IMR-90 (cell line): ENCODE measurements at regions not wholly inside any gene's neighbourhood (a gene's known extent, or its start where the extent isn't known, plus 50 kb on each side); places are given as distances from the start of the nearest gene placed in this dataset.

Source experiments
- ATAC-seq: fragments of 200-7000 bp; cut with Tn5 transposase; 2 replicates; pipeline ENCODE4 v1.9.1; 2020; ENCODE audit warnings: low read depth, mild to moderate bottlenecking, moderate library complexity
- BruUV-seq: library from RNA; stranded (reverse); fragments of 400-500 nt; replicated peaks from 2 replicates; lab custom pipeline; 2021; lab: Mats Ljungman, UMichigan
- CTCF ChIA-PET: fragments of 300-600 bp; formaldehyde crosslinking; extraction: SDS; loops from one replicate; lab custom pipeline; 2021; ENCODE audit warnings: antibody characterized with exemption; lab: Yijun Ruan, JAX
- POLR2A ChIA-PET: fragments of 300-600 bp; sonication (Branson Sonifier 250); formaldehyde crosslinking; loops from one replicate; lab custom pipeline; 2022; ENCODE audit warnings: antibody characterized with exemption; ENCODE audit not compliant: unreplicated experiment; lab: Charles Lee
- DNase-seq: peaks from one replicate; pipeline ENCODE4 v3.0.0; 2013
- H2AFZ ChIP-seq: replicated peaks from 2 replicates; pipeline ENCODE3; 2013; ENCODE audit warnings: low read length, mild to moderate bottlenecking; ENCODE audit not compliant: poor library complexity
- H2AK5ac ChIP-seq: 2 replicates; pipeline ENCODE4 v1.6.1; 2013; ENCODE audit warnings: low read depth, low read length, inconsistent platforms
- H2AK9ac ChIP-seq: replicated peaks from 2 replicates; pipeline ENCODE3; 2013; ENCODE audit warnings: mild to moderate bottlenecking, low read depth, low read length, moderate library complexity; ENCODE audit not compliant: poor library complexity
- H2BK120ac ChIP-seq: 2 replicates; pipeline ENCODE4 v1.6.1; 2013; ENCODE audit warnings: low read depth, low read length, inconsistent platforms
- H2BK15ac ChIP-seq: 3 replicates; pipeline ENCODE4 v1.6.1; 2013; ENCODE audit warnings: low read depth, low read length, inconsistent platforms
- H2BK20ac ChIP-seq: 2 replicates; pipeline ENCODE4 v1.6.1; 2013; ENCODE audit warnings: low read depth, mild to moderate bottlenecking, inconsistent platforms, low read length, moderate library complexity
- H2BK5ac ChIP-seq: 2 replicates; pipeline ENCODE4 v1.6.1; 2013; ENCODE audit warnings: mild to moderate bottlenecking, low read depth, low read length, inconsistent platforms; ENCODE audit not compliant: poor library complexity, severe bottlenecking
- H3K14ac ChIP-seq: replicated peaks from 2 replicates; pipeline ENCODE4 v1.6.1; 2013; ENCODE audit warnings: low read depth, low read length, inconsistent platforms
- H3K18ac ChIP-seq: 2 replicates; pipeline ENCODE4 v1.6.1; 2013; ENCODE audit warnings: low read depth, low read length, control low read depth
- H3K23ac ChIP-seq: 2 replicates; pipeline ENCODE4 v1.6.1; 2013; ENCODE audit warnings: low read depth, low read length, inconsistent platforms
- H3K27ac ChIP-seq: 2 replicates; pipeline ENCODE4 v1.5.1; 2013; ENCODE audit warnings: mild to moderate bottlenecking, control low read depth, low read length; ENCODE audit not compliant: insufficient read depth
- H3K27me3 ChIP-seq: 2 replicates; pipeline ENCODE4 v1.6.1; 2013; ENCODE audit warnings: low read length; ENCODE audit not compliant: control insufficient read depth, insufficient read depth
- H3K36me3 ChIP-seq: 2 replicates; pipeline ENCODE4 v1.6.1; 2013; ENCODE audit warnings: low read length, mixed read lengths; ENCODE audit not compliant: control insufficient read depth, insufficient read depth
- H3K4ac ChIP-seq: 2 replicates; pipeline ENCODE4 v1.6.1; 2013; ENCODE audit warnings: low read depth, low read length, inconsistent platforms
- H3K4me1 ChIP-seq: 2 replicates; pipeline ENCODE4 v1.6.1; 2013; ENCODE audit warnings: low read length, mixed read lengths; ENCODE audit not compliant: control insufficient read depth, insufficient read depth
- H3K4me2 ChIP-seq: 2 replicates; pipeline ENCODE4 v1.6.1; 2013; ENCODE audit warnings: low read depth, mild to moderate bottlenecking, control low read depth, low read length, moderate library complexity
- H3K4me3 ChIP-seq: 2 replicates; pipeline ENCODE4 v1.5.1; 2013; ENCODE audit warnings: low read depth, mild to moderate bottlenecking, control low read depth, low read length, moderate library complexity; ENCODE audit not compliant: insufficient read depth
- H3K56ac ChIP-seq: 2 replicates; pipeline ENCODE4 v1.6.1; 2013; ENCODE audit warnings: low read length, inconsistent platforms; ENCODE audit not compliant: insufficient read depth; ENCODE audit errors: extremely low read depth
- H3K79me1 ChIP-seq, 2 experiments: 2 replicates each; pipeline ENCODE4 v1.6.1; 2013; ENCODE audit warnings: low read length in 2 of 2, inconsistent platforms in 1 of 2, low read depth in 1 of 2
- H3K9ac ChIP-seq: 2 replicates; pipeline ENCODE4 v1.6.1; 2013; ENCODE audit warnings: low read depth, low read length, control low read depth
- H3K9me1 ChIP-seq: 2 replicates; pipeline ENCODE4 v1.6.1; 2013; ENCODE audit warnings: low read length, inconsistent platforms; ENCODE audit not compliant: insufficient read depth
- H3K9me3 ChIP-seq: 2 replicates; pipeline ENCODE4 v1.6.1; 2013; ENCODE audit warnings: low read length; ENCODE audit not compliant: control insufficient read depth, insufficient read depth
- H4K20me1 ChIP-seq: 2 replicates; pipeline ENCODE4 v1.6.1; 2013; ENCODE audit warnings: low read length, inconsistent platforms; ENCODE audit not compliant: insufficient read depth
- H4K5ac ChIP-seq: 2 replicates; pipeline ENCODE4 v1.6.1; 2013; ENCODE audit warnings: mild to moderate bottlenecking, low read depth, low read length, control low read depth
- H4K8ac ChIP-seq, 2 experiments: 2 replicates each; pipeline ENCODE4 v1.6.1; 2013; ENCODE audit warnings: low read depth in 2 of 2, low read length in 2 of 2, control low read depth in 1 of 2, inconsistent platforms in 1 of 2
- H4K91ac ChIP-seq: 2 replicates; pipeline ENCODE4 v1.6.1; 2013; ENCODE audit warnings: low read depth, low read length, inconsistent platforms; ENCODE audit not compliant: insufficient read depth
- ELK1 ChIP-seq: fragments of 150-350 bp; IDR thresholded peaks from 2 replicates; pipeline ENCODE4 v1.6.1; 2016; ENCODE audit warnings: low read depth, mild to moderate bottlenecking, low read length, moderate library complexity, borderline replicate concordance
- MAZ ChIP-seq: IDR thresholded peaks from 2 replicates; pipeline ENCODE4 v1.6.1; 2012; ENCODE audit warnings: low read depth, mild to moderate bottlenecking, low read length, improper control_type of control experiment, moderate library complexity, borderline replicate concordance
- SMC3 ChIP-seq: fragments of 150-350 bp; IDR thresholded peaks from 2 replicates; pipeline ENCODE4 v1.6.1; 2016; ENCODE audit warnings: low read depth, mild to moderate bottlenecking, antibody characterized with exemption, low read length, moderate library complexity
- WGBS, 2 experiments: methylation state at CpG; one replicate each; pipeline versions ENCODE4 v1.1.5 to v1.1.7; 2013; ENCODE audit warnings: missing lambda C conversion rate in 2 of 2; ENCODE audit not compliant: insufficient read length in 1 of 2; ENCODE audit errors: extremely low coverage in 2 of 2; 5-methylcytosine and 5-hydroxymethylcytosine counted together
- dilution Hi-C: fragments of 300-500 bp; cut with HindIII; formaldehyde crosslinking; loops from one replicate; pipeline ENCODE4 v1.14.3; 2018; ENCODE audit warnings: low sequenced_read_pairs; ENCODE audit not compliant: unreplicated experiment
- in situ Hi-C: fragments of 300-500 bp; cut with MboI; formaldehyde crosslinking; loops from 3 replicates; pipeline ENCODE4 v1.14.3; 2019; ENCODE audit warnings: low sequenced_read_pairs, inconsistent platforms, mixed read lengths
- intact Hi-C: fragments of 100-400 bp; cut with micrococcal nuclease; formaldehyde crosslinking; loops from 2 replicates; pipeline ENCODE4 v1.10.0; 2022

DNA sequence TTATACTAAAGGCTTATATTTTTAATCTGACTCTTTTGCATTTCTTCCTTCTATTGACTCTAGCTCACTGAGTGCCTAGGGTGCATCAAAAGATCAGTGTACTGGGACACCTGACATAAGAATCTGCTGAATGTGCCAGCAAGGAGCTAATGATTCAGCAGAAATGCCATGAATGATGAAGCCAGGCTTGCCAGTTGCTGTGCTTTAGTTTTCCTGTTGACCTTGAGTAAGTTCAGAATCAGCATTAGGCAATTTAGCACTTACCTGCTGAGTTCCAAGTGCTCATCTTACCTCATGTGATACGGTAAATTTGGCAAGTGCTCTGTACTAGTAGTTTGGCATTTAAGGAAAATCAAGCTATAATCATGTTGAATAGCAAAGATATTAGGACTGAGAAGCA, 523.2 kb upstream of the B3GALT2 start:
- Histone ChIP-seq H3K23ac (no peak overlapping the region), H3K9me1 (no peaks in the 10 kb centered on the region; the same call in 1 of the 2 replicates), H2BK120ac (no peak overlapping the region), H3K4me1 (peaks cover 6% of the 10 kb centered on the region), H3K4ac (no peak overlapping the region), H3K14ac (no peak overlapping the region), H3K18ac (no peak overlapping the region), H4K91ac (no peak overlapping the region), H4K8ac (no peak overlapping the region), H3K56ac (no peak overlapping the region), H2AK5ac (no peak overlapping the region; the same call in 1 of the 2 replicates), H3K27ac (no peak overlapping the region), H4K5ac (no peak overlapping the region), H4K20me1 (no peaks in the 10 kb centered on the region), H3K9me3 (peaks cover 3% of the 10 kb centered on the region; the same call in 1 of the 2 replicates), H3K4me2 (no peak overlapping the region), H3K9ac (no peak overlapping the region), H2BK20ac (no peak overlapping the region), H3K36me3 (no peaks in the 10 kb centered on the region), H3K27me3 (no peaks in the 10 kb centered on the region), H3K4me3 (no peak overlapping the region), H3K79me1 (no peaks in the 10 kb centered on the region), H2AFZ (no peak overlapping the region), H2AK9ac (no peak overlapping the region), H2BK5ac (no peak overlapping the region), H2BK15ac (no peak overlapping the region)
- no peak for ATAC-seq
- TF ChIP-seq MAZ (no peak), SMC3 (no peak), ELK1 (no peak)
- BruUV-seq = no TSS peak
- ChIA-PET CTCF (no interaction called here), POLR2A (no interaction called here)
- no CpG with 5 or more reads among the region's 1 CpG for WGBS, 2 experiments
- intact Hi-C loops (no loop called here), in situ Hi-C loops (no loop called here), dilution Hi-C loops (no loop called here)
- DNase-seq = no peak
